ENCODE measurements at regions not wholly inside any gene's neighbourhood (a gene's known extent, or its start where the extent isn't known, plus 50 kb on each side); places are given as distances from the start of the nearest gene placed in this dataset.
A peak's percentile ranks its signal among the peaks of the same experiment; 100 is the strongest.
"Not testable (repeated sequence)": the region's sequence is repeated elsewhere in the genome, so short reads cannot be mapped to it uniquely, and the experiment has no call there.

- FAIRE-seq (no peak), DNase-seq (ENCODE audit: insufficient read length, low spot score) (no peak)
- TF ChIP-seq CTCF (IDR thresholded peaks at IDR 0.05; ENCODE audit: insufficient read depth, missing control alignments), result no peak
Measured at GRCh38 chr6:154615483-154616025, 105.1 kb upstream of the CNKSR3 start.

- DNase-seq (ENCODE audit: insufficient read length, low spot score), result no peak
- peak; percentile 77 for FAIRE-seq
- TF ChIP-seq CTCF (IDR thresholded peaks at IDR 0.05; ENCODE audit: insufficient read depth, missing control alignments), result no peak
Measured at GRCh38 chr6:154617175-154617574, 106.7 kb upstream of the CNKSR3 start.

GRCh38 chr6:154619146-154619545 lies 108.7 kb upstream of the CNKSR3 start:
- FAIRE-seq (no peak), DNase-seq (ENCODE audit: insufficient read length, low spot score) (no peak)
- no peak for TF ChIP-seq CTCF (IDR thresholded peaks at IDR 0.05; ENCODE audit: insufficient read depth, missing control alignments)

GRCh38 chr6:154621686-154622085 lies 111.2 kb upstream of the CNKSR3 start:
- no peak for TF ChIP-seq CTCF (IDR thresholded peaks at IDR 0.05; ENCODE audit: insufficient read depth, missing control alignments)
- DNase-seq (ENCODE audit: insufficient read length, low spot score) (no peak), FAIRE-seq (no peak)

GRCh38 chr6:154622618-154623336 lies 110.4 kb upstream of the SCAF8 start:
- TF ChIP-seq CTCF (IDR thresholded peaks at IDR 0.05; ENCODE audit: insufficient read depth, missing control alignments), result no peak
- DNase-seq (ENCODE audit: insufficient read length, low spot score) (no peak), FAIRE-seq (no peak)

GRCh38 chr6:154623391-154623790 lies 109.8 kb upstream of the SCAF8 start:
- DNase-seq (ENCODE audit: insufficient read length, low spot score) (no peak), FAIRE-seq (no peak)
- no peak for TF ChIP-seq CTCF (IDR thresholded peaks at IDR 0.05; ENCODE audit: insufficient read depth, missing control alignments)

GRCh38 chr6:154624038-154624599 lies 109.1 kb upstream of the SCAF8 start:
- no peak for FAIRE-seq
- DNase-seq (ENCODE audit: insufficient read length, low spot score), result no peak
- TF ChIP-seq CTCF (IDR thresholded peaks at IDR 0.05; ENCODE audit: insufficient read depth, missing control alignments), result no peak

- FAIRE-seq; DNase-seq (ENCODE audit: insufficient read length, low spot score): not testable (repeated sequence)
Measured at GRCh38 chr6:154624727-154625126, 108.5 kb upstream of the SCAF8 start.

Measured in D721Med (cell line).